ENCODE measurements at regions not wholly inside any gene's neighbourhood (a gene's known extent, or its start where the extent isn't known, plus 50 kb on each side); places are given as distances from the start of the nearest gene placed in this dataset.
A peak's percentile ranks its signal among the peaks of the same experiment; 100 is the strongest.

GRCh38 chr2:66340521-66340920, 94.4 kb upstream of the MEIS1 start:
- TF ChIP-seq REST (IDR thresholded peaks at IDR 0.05; ENCODE audit: low read depth) = no peak
- no peak for TF ChIP-seq USF1 (IDR thresholded peaks at IDR 0.05)
- no peak for TF ChIP-seq EGR1 (IDR thresholded peaks at IDR 0.05)
- TF ChIP-seq ZBTB7A (IDR thresholded peaks at IDR 0.05; ENCODE audit: low read depth) = no peak
- TF ChIP-seq TEAD4 (IDR thresholded peaks at IDR 0.05) = no peak
- no peak for TF ChIP-seq YY1 (IDR thresholded peaks at IDR 0.05; ENCODE audit: low read depth)

GRCh38 chr2:66334237-66335029, 100.5 kb upstream of the MEIS1 start:
- TF ChIP-seq CREB1 (IDR thresholded peaks at IDR 0.05; ENCODE audit: low read depth) (peak; percentile 16; the same call in 1 of the 2 replicates), RAD21 (IDR thresholded peaks at IDR 0.05; ENCODE audit: low read depth) (peak; percentile 24; the same call in 1 of the 2 replicates), TCF12 (IDR thresholded peaks at IDR 0.05; ENCODE audit: low read depth) (peak; percentile 98), FOXM1 (IDR thresholded peaks at IDR 0.05; ENCODE audit: borderline replicate concordance, low read depth) (peak; percentile 85; the same call in 1 of the 2 replicates), CEBPB (IDR thresholded peaks at IDR 0.05) (peak; percentile 96), NFIC (IDR thresholded peaks at IDR 0.05) (peak; percentile 98), USF1 (IDR thresholded peaks at IDR 0.05) (peak; percentile 37; the same call in 1 of the 2 replicates), YY1 (IDR thresholded peaks at IDR 0.05; ENCODE audit: low read depth) (peak; percentile 57; the same call in 1 of the 2 replicates), EGR1 (IDR thresholded peaks at IDR 0.05) (no peak), REST (IDR thresholded peaks at IDR 0.05; ENCODE audit: low read depth) (no peak), ZBTB7A (IDR thresholded peaks at IDR 0.05; ENCODE audit: low read depth) (no peak), MAX (IDR thresholded peaks at IDR 0.05) (peak; percentile 43; the same call in 1 of the 2 replicates), TAF1 (IDR thresholded peaks at IDR 0.05; ENCODE audit: low read depth) (no peak), EP300 (IDR thresholded peaks at IDR 0.05; ENCODE audit: borderline replicate concordance) (peak; percentile 95), TEAD4 (IDR thresholded peaks at IDR 0.05) (peak; percentile 77)

- no peak for TF ChIP-seq TEAD4 (IDR thresholded peaks at IDR 0.05)
Measured at GRCh38 chr2:66331176-66331575, 103.7 kb upstream of the MEIS1 start.

- TF ChIP-seq RAD21 (IDR thresholded peaks at IDR 0.05; ENCODE audit: low read depth) (no peak), EP300 (IDR thresholded peaks at IDR 0.05; ENCODE audit: borderline replicate concordance) (no peak), EGR1 (IDR thresholded peaks at IDR 0.05) (no peak), CREB1 (IDR thresholded peaks at IDR 0.05; ENCODE audit: low read depth) (no peak), MAX (IDR thresholded peaks at IDR 0.05) (no peak), YY1 (IDR thresholded peaks at IDR 0.05; ENCODE audit: low read depth) (no peak), ZBTB7A (IDR thresholded peaks at IDR 0.05; ENCODE audit: low read depth) (no peak), FOXM1 (IDR thresholded peaks at IDR 0.05; ENCODE audit: borderline replicate concordance, low read depth) (no peak), CEBPB (IDR thresholded peaks at IDR 0.05) (no peak), NFIC (IDR thresholded peaks at IDR 0.05) (no peak), USF1 (IDR thresholded peaks at IDR 0.05) (no peak), TAF1 (IDR thresholded peaks at IDR 0.05; ENCODE audit: low read depth) (no peak)
Measured at GRCh38 chr2:66329081-66329605, 105.8 kb upstream of the MEIS1 start.

GRCh38 chr2:66327066-66327740, 107.7 kb upstream of the MEIS1 start:
- TF ChIP-seq MAX (IDR thresholded peaks at IDR 0.05) (no peak), TCF12 (IDR thresholded peaks at IDR 0.05; ENCODE audit: low read depth) (no peak), TEAD4 (IDR thresholded peaks at IDR 0.05) (no peak), CEBPB (IDR thresholded peaks at IDR 0.05) (no peak), EGR1 (IDR thresholded peaks at IDR 0.05) (no peak), ZBTB7A (IDR thresholded peaks at IDR 0.05; ENCODE audit: low read depth) (no peak), TAF1 (IDR thresholded peaks at IDR 0.05; ENCODE audit: low read depth) (no peak), USF1 (IDR thresholded peaks at IDR 0.05) (no peak), RAD21 (IDR thresholded peaks at IDR 0.05; ENCODE audit: low read depth) (no peak)
